Prostate gland (tissue), 2 donors: ENCODE measurements at regions not wholly inside any gene's neighbourhood (a gene's known extent, or its start where the extent isn't known, plus 50 kb on each side); places are given as distances from the start of the nearest gene placed in this dataset.

Experiments used
- CTCF ChIP-seq, 4 experiments: fragments of 200-600 bp in 2 of 4; fragments of 450-650 bp in 2 of 4; sonication (generic) in 2 of 4; IDR thresholded peaks; 1 replicate in 3 of 4; 2 replicates in 1 of 4; pipeline ENCODE4 v1.5.1; 2016 to 2019; ENCODE audit warnings: antibody characterized with exemption in 4 of 4, mild to moderate bottlenecking in 2 of 4, moderate library complexity in 2 of 4
- POLR2A ChIP-seq: fragments of 450-650 bp; IDR thresholded peaks from one replicate; pipeline ENCODE4 v1.6.1; 2016; ENCODE audit warnings: antibody characterized with exemption, mild to moderate bottlenecking
- POLR2AphosphoS5 ChIP-seq: sonication (generic); formaldehyde crosslinking; IDR thresholded peaks from one replicate; pipeline ENCODE4 v1.6.1; 2017; ENCODE audit warnings: antibody characterized with exemption

- TF ChIP-seq POLR2A (no peak), CTCF (IDR thresholded peaks at IDR 0.05) (no peak), POLR2AphosphoS5 (no peak)
Observed at GRCh38 chr2:4782647-4783046, 909.5 kb upstream of the SOX11 start.
